B cell (primary cell): ENCODE measurements at regions not wholly inside any gene's neighbourhood (a gene's known extent, or its start where the extent isn't known, plus 50 kb on each side); places are given as distances from the start of the nearest gene placed in this dataset.

Experiments
- ATAC-seq: fragments of 200-7000 bp; cut with Tn5 transposase; one replicate; pipeline ENCODE4 v1.10.0; 2021; ENCODE audit warnings: low read depth, mild to moderate bottlenecking, moderate number of reproducible peaks, moderate library complexity
- CTCF ChIA-PET: fragments of 350-600 bp; sonication (Branson Sonifier 250); formaldehyde crosslinking; loops from one replicate; lab custom pipeline; 2021; ENCODE audit warnings: antibody characterized with exemption, inconsistent platforms; lab: Charles Lee
- POLR2A ChIA-PET: fragments of 350-600 bp; sonication (Branson Sonifier 250); formaldehyde crosslinking; loops from one replicate; lab custom pipeline; 2021; ENCODE audit warnings: antibody characterized with exemption; lab: Charles Lee
- DNase-seq: peaks from one replicate; pipeline ENCODE4 v3.0.0; 2013
- H2AFZ ChIP-seq: 2 replicates; pipeline ENCODE4 v1.6.1; 2012; ENCODE audit warnings: mild to moderate bottlenecking, low read depth, low read length; ENCODE audit not compliant: insufficient read depth, poor library complexity, severe bottlenecking
- H3K27ac ChIP-seq, 2 donors: 1 replicate in 1 of 2; 2 replicates in 1 of 2; pipeline ENCODE4 v1.5.1; 2012 to 2013; ENCODE audit warnings: low read length in 2 of 2, mild to moderate bottlenecking in 2 of 2, moderate library complexity in 1 of 2
- H3K27me3 ChIP-seq, 4 experiments: fragments of 200-600 bp in 1 of 4; sonication (generic) in 1 of 4; replicated peaks in 1 of 4; 1 replicate in 2 of 4; 2 replicates in 2 of 4; pipeline versions ENCODE4 v1.6.1 to v1.7.0; 2013 to 2016; ENCODE audit warnings: low read length in 3 of 4, mild to moderate bottlenecking in 2 of 4, mixed read lengths in 1 of 4, moderate library complexity in 1 of 4; ENCODE audit not compliant: insufficient read depth in 4 of 4, control insufficient read depth in 3 of 4; ENCODE audit errors: control extremely low read depth in 1 of 4
- H3K36me3 ChIP-seq, 2 experiments: replicated peaks in 1 of 2; 1 replicate in 1 of 2; 2 replicates in 1 of 2; pipeline versions ENCODE4 v1.6.1 to v1.7.1; 2013; ENCODE audit warnings: low read length in 1 of 2; ENCODE audit not compliant: insufficient read depth in 2 of 2, control insufficient read depth in 1 of 2; ENCODE audit errors: control extremely low read depth in 1 of 2, extremely low read depth in 1 of 2
- H3K4me1 ChIP-seq, 2 donors: fragments of 200-600 bp in 1 of 2; sonication (generic) in 1 of 2; 1 replicate in 1 of 2; 2 replicates in 1 of 2; pipeline versions ENCODE4 v1.5.1 to v1.6.1; 2013 to 2017; ENCODE audit warnings: low read length in 2 of 2; ENCODE audit not compliant: control insufficient read depth in 2 of 2, insufficient read depth in 2 of 2
- H3K4me2 ChIP-seq: replicated peaks from 2 replicates; pipeline ENCODE3; 2012; ENCODE audit warnings: mild to moderate bottlenecking, low read depth, low read length; ENCODE audit not compliant: poor library complexity, severe bottlenecking
- H3K4me3 ChIP-seq, 5 experiments: fragments of 200-600 bp in 1 of 5; sonication (generic) in 1 of 5; 1 replicate in 3 of 5; 2 replicates in 2 of 5; pipeline versions ENCODE4 v1.5.1 to v1.7.0; 2011 to 2016; ENCODE audit warnings: low read length in 4 of 5, mild to moderate bottlenecking in 4 of 5, low read depth in 2 of 5, control low read depth in 1 of 5, moderate library complexity in 1 of 5; ENCODE audit not compliant: insufficient read depth in 1 of 5; ENCODE audit errors: control extremely low read depth in 1 of 5, extremely low read depth in 1 of 5
- H3K79me2 ChIP-seq: fragments of 200-600 bp; sonication (generic); one replicate; pipeline ENCODE4 v1.6.0; 2016; ENCODE audit warnings: low read length; ENCODE audit not compliant: control insufficient read depth, insufficient read depth
- H3K9ac ChIP-seq: fragments of 200-600 bp; sonication (generic); 2 replicates; pipeline ENCODE4 v1.6.1; 2017; ENCODE audit warnings: mild to moderate bottlenecking, low read length, moderate library complexity
- H3K9me3 ChIP-seq, 3 donors: one replicate each; pipeline versions ENCODE4 v1.6.1 to v1.7.1; 2013; ENCODE audit warnings: low read length in 2 of 3; ENCODE audit not compliant: control insufficient read depth in 2 of 3, insufficient read depth in 1 of 3; ENCODE audit errors: control extremely low read depth in 1 of 3
- H4K20me1 ChIP-seq: 2 replicates; pipeline ENCODE4 v1.6.0; 2012; ENCODE audit warnings: mild to moderate bottlenecking, low read length; ENCODE audit not compliant: insufficient read depth, control insufficient read depth, poor library complexity, severe bottlenecking
- H3K27ac Mint-ChIP-seq: one replicate; pipeline ENCODE4 v1.8.0; 2021; ENCODE audit warnings: mixed read lengths
- H3K27me3 Mint-ChIP-seq: one replicate; pipeline ENCODE4 v1.8.0; 2021; ENCODE audit warnings: mixed read lengths
- H3K4me1 Mint-ChIP-seq: one replicate; pipeline ENCODE4 v1.8.0; 2021; ENCODE audit warnings: mixed read lengths
- H3K4me3 Mint-ChIP-seq: one replicate; pipeline ENCODE4 v1.8.0; 2021; ENCODE audit warnings: mixed read lengths
- H3K9me3 Mint-ChIP-seq: one replicate; pipeline ENCODE4 v1.8.0; 2022; ENCODE audit warnings: mixed read lengths; ENCODE audit not compliant: insufficient read depth
- EZH2 ChIP-seq: IDR thresholded peaks from 2 replicates; pipeline ENCODE4 v1.6.1; 2012; ENCODE audit warnings: borderline replicate concordance, low read depth, mild to moderate bottlenecking, moderate library complexity, low read length; ENCODE audit not compliant: insufficient read depth, poor library complexity, severe bottlenecking
- WGBS: methylation state at CpG from one replicate; pipeline ENCODE4 v1.1.5; 2013; ENCODE audit warnings: missing lambda C conversion rate; ENCODE audit not compliant: insufficient coverage; 5-methylcytosine and 5-hydroxymethylcytosine counted together
- intact Hi-C: fragments of 100-400 bp; cut with micrococcal nuclease; formaldehyde crosslinking; loops from one replicate; pipeline ENCODE4 v1.10.0; 2022
- TF ChIP-seq, protein P1 (sequence below): fragments of 200-600 bp; IDR thresholded peaks from one replicate; pipeline ENCODE4 v1.8.0; 2022; ENCODE audit warnings: antibody characterized with exemption, mild to moderate bottlenecking

DNA sequence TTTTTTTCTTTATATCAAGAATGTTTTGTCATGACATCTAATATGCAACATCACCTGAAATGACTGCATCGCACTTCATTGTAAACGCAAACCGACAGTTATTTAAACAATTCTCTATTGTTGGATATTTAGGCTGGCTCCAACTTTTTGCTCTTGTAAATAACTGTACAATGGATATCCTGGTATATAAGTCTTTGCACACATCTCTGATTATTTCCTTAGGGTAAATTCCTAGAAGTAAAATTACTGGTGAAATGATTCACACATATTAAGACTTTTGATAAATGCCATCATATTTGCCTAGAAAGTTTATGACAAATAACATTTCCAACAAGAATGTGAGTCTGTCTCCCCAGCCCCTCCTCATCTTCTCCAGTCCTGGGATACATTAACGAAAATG, 154.7 kb downstream of the TFAP2C start:
- no peaks in the 10 kb centered on the region for H3K27me3 ChIP-seq
- no peak overlapping the region for H3K4me3 ChIP-seq
- Mint-ChIP-seq H3K4me3 (no peak overlapping the region), H3K4me1 (no peaks in the 10 kb centered on the region), H3K27me3 (peaks cover 6% of the 10 kb centered on the region), H3K9me3 (no peaks in the 10 kb centered on the region), H3K27ac (no peak overlapping the region)
- H2AFZ ChIP-seq = no peak overlapping the region
- ChIA-PET POLR2A (no interaction called here), CTCF (no interaction called here)
- no peaks in the 10 kb centered on the region for H3K36me3 ChIP-seq
- no peaks in the 10 kb centered on the region for H3K4me1 ChIP-seq
- DNase-seq (no peak), ATAC-seq (no peak)
- H3K79me2 ChIP-seq = no peaks in the 10 kb centered on the region
- H3K9me3 ChIP-seq = no peaks in the 10 kb centered on the region
- WGBS = 80% methylated on average over 1 of the region's 4 CpGs
- no peak overlapping the region for H3K27ac ChIP-seq
- TF ChIP-seq, protein P1, sequence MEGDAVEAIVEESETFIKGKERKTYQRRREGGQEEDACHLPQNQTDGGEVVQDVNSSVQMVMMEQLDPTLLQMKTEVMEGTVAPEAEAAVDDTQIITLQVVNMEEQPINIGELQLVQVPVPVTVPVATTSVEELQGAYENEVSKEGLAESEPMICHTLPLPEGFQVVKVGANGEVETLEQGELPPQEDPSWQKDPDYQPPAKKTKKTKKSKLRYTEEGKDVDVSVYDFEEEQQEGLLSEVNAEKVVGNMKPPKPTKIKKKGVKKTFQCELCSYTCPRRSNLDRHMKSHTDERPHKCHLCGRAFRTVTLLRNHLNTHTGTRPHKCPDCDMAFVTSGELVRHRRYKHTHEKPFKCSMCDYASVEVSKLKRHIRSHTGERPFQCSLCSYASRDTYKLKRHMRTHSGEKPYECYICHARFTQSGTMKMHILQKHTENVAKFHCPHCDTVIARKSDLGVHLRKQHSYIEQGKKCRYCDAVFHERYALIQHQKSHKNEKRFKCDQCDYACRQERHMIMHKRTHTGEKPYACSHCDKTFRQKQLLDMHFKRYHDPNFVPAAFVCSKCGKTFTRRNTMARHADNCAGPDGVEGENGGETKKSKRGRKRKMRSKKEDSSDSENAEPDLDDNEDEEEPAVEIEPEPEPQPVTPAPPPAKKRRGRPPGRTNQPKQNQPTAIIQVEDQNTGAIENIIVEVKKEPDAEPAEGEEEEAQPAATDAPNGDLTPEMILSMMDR = no peak
- no peak for TF ChIP-seq EZH2
- intact Hi-C loops = no loop called here
- H4K20me1 ChIP-seq = no peaks in the 10 kb centered on the region
- H3K9ac ChIP-seq = no peak overlapping the region
- H3K4me2 ChIP-seq = no peak overlapping the region

DNA sequence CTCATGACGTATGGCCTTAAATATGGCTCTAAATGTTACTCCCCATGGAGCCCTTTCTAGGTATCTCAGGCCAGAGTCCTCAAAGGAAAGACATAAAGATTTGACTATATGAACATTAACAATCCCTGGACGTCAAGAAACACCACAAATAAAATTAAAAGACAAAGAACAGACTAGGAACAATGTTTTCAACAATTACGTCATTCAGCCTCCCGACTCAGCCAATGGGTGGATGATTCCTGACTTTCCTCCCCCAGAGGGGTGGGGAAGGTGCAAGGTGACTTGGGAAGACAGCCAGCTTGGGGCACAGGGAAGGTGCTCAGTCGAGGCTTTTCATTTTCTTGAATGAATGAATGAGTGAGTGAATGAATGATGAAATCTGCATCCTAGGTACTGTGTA, 157.4 kb downstream of the TFAP2C start:
- H3K4me3 Mint-ChIP-seq = no peak overlapping the region
- no peak overlapping the region for H2AFZ ChIP-seq
- POLR2A ChIA-PET = no interaction called here
- no peaks in the 10 kb centered on the region for H3K4me1 ChIP-seq
- ATAC-seq (no peak), DNase-seq (no peak)
- no peaks in the 10 kb centered on the region for H3K79me2 ChIP-seq
- no peak overlapping the region for H3K27ac ChIP-seq
- no peaks in the 10 kb centered on the region for H3K9me3 Mint-ChIP-seq
- H3K4me2 ChIP-seq = no peak overlapping the region
- TF ChIP-seq EZH2 = no peak
- TF ChIP-seq, protein P1 = no peak
- H3K4me1 Mint-ChIP-seq = no peaks in the 10 kb centered on the region
- CTCF ChIA-PET = no interaction called here
- no peak overlapping the region for H3K4me3 ChIP-seq
- H3K27me3 ChIP-seq = no peaks in the 10 kb centered on the region
- H3K9me3 ChIP-seq = no peaks in the 10 kb centered on the region
- intact Hi-C loops = no loop called here
- H3K27ac Mint-ChIP-seq = no peak overlapping the region
- 86% methylated on average over 1 of the region's 5 CpGs for WGBS
- H3K27me3 Mint-ChIP-seq = peaks cover 3% of the 10 kb centered on the region
- H3K36me3 ChIP-seq = no peaks in the 10 kb centered on the region
- H3K9ac ChIP-seq = no peak overlapping the region
- no peaks in the 10 kb centered on the region for H4K20me1 ChIP-seq
